HEK293T (cell line): ENCODE measurements at regions not wholly inside any gene's neighbourhood (a gene's known extent, or its start where the extent isn't known, plus 50 kb on each side); places are given as distances from the start of the nearest gene placed in this dataset.

Experiments
- CTCF ChIA-PET: fragments of 350-600 bp; formaldehyde crosslinking; extraction: SDS; loops from one replicate; lab custom pipeline; 2021; ENCODE audit warnings: antibody characterized with exemption, inconsistent platforms; lab: Yijun Ruan, JAX
- POLR2A ChIA-PET: fragments of 350-600 bp; formaldehyde crosslinking; extraction: SDS; loops from one replicate; lab custom pipeline; 2020; ENCODE audit warnings: antibody characterized with exemption, inconsistent platforms; lab: Yijun Ruan, JAX
- DNase-seq: peaks from one replicate; pipeline ENCODE4 v3.0.0; 2012; ENCODE audit warnings: mixed read lengths; ENCODE audit errors: extremely low spot score
- ARNT ChIP-seq: fragments of 450-650 bp; IDR thresholded peaks from 2 replicates; pipeline ENCODE4 v1.6.1; 2017; ENCODE audit warnings: mild to moderate bottlenecking
- BHLHE40 ChIP-seq: fragments of 450-650 bp; IDR thresholded peaks from 2 replicates; pipeline ENCODE4 v1.6.1; 2016; ENCODE audit warnings: mild to moderate bottlenecking, moderate library complexity, borderline replicate concordance
- CTBP1 ChIP-seq: fragments of 450-650 bp; IDR thresholded peaks from 2 replicates; pipeline ENCODE4 v1.6.1; 2016; ENCODE audit warnings: borderline replicate concordance
- ELF4 ChIP-seq: fragments of 450-650 bp; IDR thresholded peaks from 2 replicates; pipeline ENCODE4 v1.6.1; 2017; ENCODE audit warnings: antibody characterized with exemption
- FOXA1 ChIP-seq: fragments of 450-650 bp; IDR thresholded peaks from 2 replicates; pipeline ENCODE4 v1.6.1; 2016; ENCODE audit warnings: mild to moderate bottlenecking
- FOXK2 ChIP-seq: fragments of 450-650 bp; IDR thresholded peaks from 2 replicates; pipeline ENCODE4 v1.6.1; 2016; ENCODE audit warnings: mild to moderate bottlenecking
- FOXM1 ChIP-seq: fragments of 450-650 bp; IDR thresholded peaks from 2 replicates; pipeline ENCODE4 v1.6.1; 2017; ENCODE audit warnings: mild to moderate bottlenecking, borderline replicate concordance
- HDGF ChIP-seq: fragments of 450-650 bp; IDR thresholded peaks from 2 replicates; pipeline ENCODE4 v1.6.1; 2017; ENCODE audit warnings: antibody characterized with exemption, borderline replicate concordance
- L3MBTL2 ChIP-seq: fragments of 450-650 bp; conservative IDR thresholded peaks from 2 replicates; pipeline ENCODE4 v1.6.1; 2016; ENCODE audit warnings: mild to moderate bottlenecking
- LEF1 ChIP-seq: fragments of 450-650 bp; IDR thresholded peaks from 2 replicates; pipeline ENCODE4 v1.6.1; 2017; ENCODE audit warnings: mild to moderate bottlenecking, borderline replicate concordance
- NFRKB ChIP-seq: fragments of 450-650 bp; IDR thresholded peaks from 2 replicates; pipeline ENCODE4 v1.6.1; 2016; ENCODE audit warnings: mild to moderate bottlenecking, moderate library complexity
- PKNOX1 ChIP-seq: fragments of 450-650 bp; IDR thresholded peaks from 2 replicates; pipeline ENCODE4 v1.6.1; 2016
- SP1 ChIP-seq: fragments of 450-650 bp; IDR thresholded peaks from 2 replicates; pipeline ENCODE4 v1.6.1; 2017
- SUZ12 ChIP-seq: fragments of 450-650 bp; IDR thresholded peaks from 2 replicates; pipeline ENCODE4 v1.6.1; 2016; ENCODE audit warnings: mild to moderate bottlenecking
- TARDBP ChIP-seq: fragments of 450-650 bp; IDR thresholded peaks from 2 replicates; pipeline ENCODE4 v1.6.1; 2016
- ZNF384 ChIP-seq: fragments of 450-650 bp; IDR thresholded peaks from 2 replicates; pipeline ENCODE4 v1.6.1; 2016

GRCh38 chr13:104733427-104733826 is 1667.2 kb upstream of the SLC10A2 start:
- POLR2A ChIA-PET: no interaction called here
- no peak for TF ChIP-seq ELF4
- no peak for TF ChIP-seq FOXA1
- TF ChIP-seq LEF1: no peak
- no peak for TF ChIP-seq L3MBTL2
- no peak for TF ChIP-seq HDGF
- no peak for TF ChIP-seq SUZ12
- no peak for TF ChIP-seq ARNT
- TF ChIP-seq FOXK2: no peak
- no peak for TF ChIP-seq ZNF384
- no peak for TF ChIP-seq NFRKB
- TF ChIP-seq TARDBP: no peak
- TF ChIP-seq CTBP1: no peak
- CTCF ChIA-PET: no interaction called here

GRCh38 chr13:104715111-104715510 is 1648.9 kb upstream of the SLC10A2 start:
- POLR2A ChIA-PET: no interaction called here
- no peak for DNase-seq
- no peak for TF ChIP-seq L3MBTL2
- no peak for TF ChIP-seq FOXK2
- TF ChIP-seq BHLHE40: no peak
- TF ChIP-seq ELF4: no peak
- no peak for TF ChIP-seq FOXM1
- no peak for TF ChIP-seq ZNF384
- no peak for TF ChIP-seq FOXA1
- no peak for TF ChIP-seq SUZ12
- no peak for TF ChIP-seq NFRKB
- TF ChIP-seq PKNOX1: no peak
- TF ChIP-seq SP1: no peak
- no peak for TF ChIP-seq CTBP1
- TF ChIP-seq HDGF: no peak
- TF ChIP-seq TARDBP: no peak
- no peak for TF ChIP-seq LEF1
- no peak for TF ChIP-seq ARNT
- CTCF ChIA-PET: no interaction called here

More at GRCh38 chr13:104733427-104733826, 1667.2 kb upstream of the SLC10A2 start:
- DNase-seq: no peak

- ChIA-PET POLR2A (no interaction called here), CTCF (no interaction called here)
- TF ChIP-seq ELF4 (no peak), ARNT (no peak), TARDBP (no peak), NFRKB (no peak), CTBP1 (no peak), SP1 (no peak), FOXM1 (no peak), FOXA1 (no peak), HDGF (no peak), SUZ12 (no peak), ZNF384 (no peak), LEF1 (no peak), FOXK2 (no peak), BHLHE40 (no peak), L3MBTL2 (no peak), PKNOX1 (no peak)
- DNase-seq: no peak
These were observed 1639.0 kb upstream of the SLC10A2 start for GRCh38 chr13:104705031-104705750.

- TF ChIP-seq ELF4: no peak
- no peak for TF ChIP-seq CTBP1
- no peak for TF ChIP-seq HDGF
- no peak for TF ChIP-seq LEF1
- TF ChIP-seq PKNOX1: no peak
- no peak for TF ChIP-seq ARNT
- no peak for TF ChIP-seq NFRKB
- TF ChIP-seq BHLHE40: no peak
- TF ChIP-seq ZNF384: no peak
- no peak for TF ChIP-seq L3MBTL2
- no peak for TF ChIP-seq FOXA1
- TF ChIP-seq FOXK2: no peak
- TF ChIP-seq FOXM1: no peak
- TF ChIP-seq SUZ12: no peak
- TF ChIP-seq TARDBP: no peak
- no peak for TF ChIP-seq SP1
- POLR2A ChIA-PET: no interaction called here
- DNase-seq: no peak
- CTCF ChIA-PET: no interaction called here
These were observed 1635.4 kb upstream of the SLC10A2 start for GRCh38 chr13:104701591-104701990.

- TF ChIP-seq PKNOX1 (no peak), ZNF384 (no peak), SP1 (no peak)
- no peak for DNase-seq
- ChIA-PET POLR2A (no interaction called here), CTCF (no interaction called here)
These were observed 1628.2 kb upstream of the SLC10A2 start for GRCh38 chr13:104694397-104694796.

GRCh38 chr13:104693126-104693525 is 1626.9 kb upstream of the SLC10A2 start:
- POLR2A ChIA-PET: no interaction called here

More at GRCh38 chr13:104693126-104693525, 1626.9 kb upstream of the SLC10A2 start:
- TF ChIP-seq ELF4 (no peak), L3MBTL2 (no peak), TARDBP (no peak), ZNF384 (no peak), CTBP1 (no peak)
- CTCF ChIA-PET: no interaction called here
- DNase-seq: no peak
